ENCODE measurements at regions not wholly inside any gene's neighbourhood (a gene's known extent, or its start where the extent isn't known, plus 50 kb on each side); places are given as distances from the start of the nearest gene placed in this dataset.

GRCh38 chr12:131283191-131283861 lies 329.6 kb downstream of the ADGRD1 start:
- TF ChIP-seq POLR2AphosphoS5 (IDR thresholded peaks at IDR 0.05; ENCODE audit: low read depth, low read length) (no peak), POLR2A (IDR thresholded peaks at IDR 0.05; ENCODE audit: low read depth, low read length) (no peak), TAF1 (IDR thresholded peaks at IDR 0.05; ENCODE audit: low read depth, low read length) (no peak), POU2F2 (IDR thresholded peaks at IDR 0.05; ENCODE audit: low read depth, low read length) (no peak), SPI1 (IDR thresholded peaks at IDR 0.05; ENCODE audit: low read depth, low read length) (no peak)

Data from GM12891 (cell line).